ENCODE measurements at regions not wholly inside any gene's neighbourhood (a gene's known extent, or its start where the extent isn't known, plus 50 kb on each side); places are given as distances from the start of the nearest gene placed in this dataset.
"Not testable (repeated sequence)": the region's sequence is repeated elsewhere in the genome, so short reads cannot be mapped to it uniquely, and the experiment has no call there.

DNA sequence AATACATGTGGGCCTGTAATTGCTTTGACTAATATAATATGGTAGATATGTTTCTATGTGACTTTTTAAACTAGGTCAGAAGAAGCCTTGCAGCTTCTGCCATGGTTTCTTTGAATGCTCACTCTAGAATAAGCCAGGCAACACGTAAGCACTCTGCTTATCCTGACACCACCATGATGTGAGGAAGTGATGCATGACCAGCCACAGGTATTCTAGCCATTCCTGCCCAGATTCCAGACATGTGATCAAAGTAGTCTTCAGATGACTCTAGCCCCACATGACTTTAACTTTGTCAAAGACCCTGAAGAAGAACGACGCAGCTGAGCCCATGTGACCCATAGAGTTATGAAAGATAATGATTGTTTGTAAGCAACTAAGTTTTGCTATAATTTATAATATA is 276.1 kb upstream of the NCAM1 start:
- no peak for DNase-seq
- in situ Hi-C loops (cut with HindIII; ENCODE audit: low pct_ligation_motif_present, low pct_unique_long_range_greater_than_20kb, low sequenced_read_pairs), result no loop called here

DNA sequence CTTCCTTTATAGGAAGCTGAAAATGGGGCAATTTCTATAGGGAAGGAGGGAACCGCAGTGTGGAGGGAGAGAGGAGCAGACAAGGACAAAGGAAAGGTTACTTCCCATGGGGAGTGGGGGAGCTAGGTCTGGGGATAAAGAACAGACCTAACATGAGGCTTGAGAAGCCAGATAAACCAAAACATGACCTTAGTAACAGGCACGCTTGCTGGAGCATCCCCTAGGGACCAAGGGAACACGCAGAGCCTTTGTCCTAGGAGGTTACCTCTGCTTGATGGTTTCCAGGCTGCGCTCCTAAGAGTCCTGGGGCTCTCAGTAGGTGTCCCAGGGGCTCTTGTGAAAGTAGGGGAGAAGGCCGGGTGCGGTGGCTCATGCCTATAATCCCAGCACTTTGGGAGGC is 271.4 kb upstream of the NCAM1 start:
- in situ Hi-C loops (cut with HindIII; ENCODE audit: low pct_ligation_motif_present, low pct_unique_long_range_greater_than_20kb, low sequenced_read_pairs), result no loop called here
- DNase-seq, result no peak

DNA sequence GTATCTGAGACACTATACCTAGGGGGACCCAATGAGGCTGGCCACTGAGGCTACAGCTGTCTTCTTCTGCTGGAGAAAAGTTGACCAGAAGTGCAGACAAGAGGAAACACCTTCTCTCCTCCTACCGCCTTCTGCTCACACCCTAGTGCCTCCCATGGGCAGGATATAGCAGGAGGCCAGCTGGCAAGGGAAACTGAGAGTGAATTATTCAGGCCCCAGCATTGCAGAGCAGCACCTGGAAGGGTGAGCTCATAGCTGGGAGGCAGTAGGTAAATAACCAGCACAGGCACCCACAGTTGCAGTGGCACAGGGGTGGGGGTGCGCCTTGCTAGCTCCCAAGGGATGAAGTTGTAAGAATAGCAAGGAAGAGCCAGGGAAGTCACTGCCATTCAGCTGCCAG is 267.4 kb upstream of the NCAM1 start:
- in situ Hi-C loops (cut with HindIII; ENCODE audit: low pct_ligation_motif_present, low pct_unique_long_range_greater_than_20kb, low sequenced_read_pairs), result no loop called here
- no peak for DNase-seq

DNA sequence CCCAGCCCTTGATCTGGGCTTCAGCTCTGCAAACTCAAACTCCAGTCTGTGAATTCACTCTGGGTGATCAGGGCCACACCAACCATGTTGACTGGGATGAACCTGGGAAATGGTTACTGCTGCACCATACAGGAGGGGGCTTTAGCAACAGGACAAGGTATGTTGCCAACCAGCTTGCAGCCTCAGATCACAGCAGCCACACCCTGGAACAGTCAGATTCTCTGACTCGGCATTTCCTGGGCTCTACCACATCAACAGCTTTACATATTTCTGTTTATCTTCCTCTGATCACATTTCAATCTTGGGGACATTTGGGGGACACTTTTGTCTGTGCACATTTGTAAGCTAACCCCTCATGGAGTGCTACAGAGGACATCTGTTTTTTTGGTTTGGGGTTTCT is 267.0 kb upstream of the NCAM1 start:
- in situ Hi-C loops (cut with HindIII; ENCODE audit: low pct_ligation_motif_present, low pct_unique_long_range_greater_than_20kb, low sequenced_read_pairs), result no loop called here
- no peak for DNase-seq

DNA sequence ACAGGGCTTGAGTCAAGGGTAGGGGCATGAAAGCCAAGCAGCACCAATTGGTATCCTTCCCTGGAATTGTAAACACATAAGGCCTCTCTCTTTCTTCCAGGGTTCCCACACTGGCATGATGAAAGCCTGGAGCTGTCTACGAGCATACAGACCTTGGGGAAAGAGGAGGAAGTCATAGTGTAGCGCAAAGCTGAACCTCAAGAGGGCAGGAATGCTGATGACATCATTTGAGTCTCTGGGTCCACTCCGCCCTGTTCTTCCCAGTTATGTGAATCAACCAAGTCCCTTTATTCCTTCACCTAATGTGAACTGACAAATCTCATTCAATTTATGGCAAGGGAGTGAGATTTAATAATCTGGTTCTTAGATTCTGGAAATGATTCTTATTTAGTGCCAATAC is 266.4 kb upstream of the NCAM1 start:
- DNase-seq, result no peak
- in situ Hi-C loops (cut with HindIII; ENCODE audit: low pct_ligation_motif_present, low pct_unique_long_range_greater_than_20kb, low sequenced_read_pairs), result no loop called here

DNA sequence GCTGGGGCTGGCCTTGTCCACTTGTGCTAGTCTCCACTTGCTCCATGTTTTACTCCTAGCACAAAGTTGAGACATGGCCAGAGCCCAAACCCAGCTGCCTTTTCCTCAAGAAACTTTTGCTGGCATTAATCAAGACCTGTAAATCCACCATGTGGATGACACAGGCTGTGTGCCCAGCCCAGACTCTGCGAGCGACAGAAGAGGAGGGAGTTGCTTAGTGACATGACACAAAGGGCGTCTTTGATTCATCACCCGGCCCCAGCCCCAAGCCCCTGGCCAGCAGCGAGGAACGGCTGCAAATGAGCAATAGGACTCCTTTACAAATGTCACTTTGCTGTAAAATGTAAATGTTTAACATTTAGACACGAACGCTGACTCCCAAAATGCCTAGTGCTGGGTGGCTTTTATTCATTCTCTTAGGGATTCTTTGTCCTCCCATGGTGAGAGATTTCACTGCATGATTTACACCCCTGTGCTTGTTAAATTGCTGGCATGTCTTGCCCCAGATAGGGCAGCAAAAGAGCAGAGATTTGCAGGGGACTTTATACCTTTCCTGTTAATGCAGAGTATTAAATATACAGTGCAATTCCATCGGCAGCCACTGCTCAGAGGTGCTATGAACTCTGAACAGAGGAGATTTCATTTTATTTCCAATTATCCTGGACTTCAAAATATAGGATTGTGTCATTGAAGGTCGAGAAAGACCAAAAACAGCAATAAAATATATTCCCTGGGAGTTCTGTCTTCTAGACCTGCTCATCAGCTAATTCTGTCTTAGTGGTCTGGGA is 263.6 kb upstream of the NCAM1 start:
- DNase-seq, result no peak
- in situ Hi-C loops (cut with HindIII; ENCODE audit: low pct_ligation_motif_present, low pct_unique_long_range_greater_than_20kb, low sequenced_read_pairs), result no loop called here

DNA sequence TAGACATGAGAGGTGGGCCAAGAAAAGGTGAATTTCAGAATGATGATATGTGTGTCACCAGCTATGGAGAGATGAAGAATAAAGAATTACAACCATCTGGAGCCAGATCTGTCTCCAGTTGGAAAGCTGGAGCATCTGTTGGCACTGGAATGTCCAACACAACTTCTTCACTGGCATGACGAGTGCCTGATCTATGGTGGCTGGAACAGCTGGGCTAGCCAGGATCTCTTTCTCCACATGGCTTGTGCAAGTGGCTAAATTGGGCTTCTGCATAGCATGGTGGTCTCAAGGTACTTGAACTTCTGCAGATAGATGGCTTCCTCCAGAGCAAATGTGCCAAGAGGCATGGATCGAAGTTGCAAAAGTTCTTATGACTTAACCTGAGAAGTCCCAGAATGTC is 256.1 kb upstream of the NCAM1 start:
- in situ Hi-C loops (cut with HindIII; ENCODE audit: low pct_ligation_motif_present, low pct_unique_long_range_greater_than_20kb, low sequenced_read_pairs), result no loop called here
- no peak for DNase-seq

DNA sequence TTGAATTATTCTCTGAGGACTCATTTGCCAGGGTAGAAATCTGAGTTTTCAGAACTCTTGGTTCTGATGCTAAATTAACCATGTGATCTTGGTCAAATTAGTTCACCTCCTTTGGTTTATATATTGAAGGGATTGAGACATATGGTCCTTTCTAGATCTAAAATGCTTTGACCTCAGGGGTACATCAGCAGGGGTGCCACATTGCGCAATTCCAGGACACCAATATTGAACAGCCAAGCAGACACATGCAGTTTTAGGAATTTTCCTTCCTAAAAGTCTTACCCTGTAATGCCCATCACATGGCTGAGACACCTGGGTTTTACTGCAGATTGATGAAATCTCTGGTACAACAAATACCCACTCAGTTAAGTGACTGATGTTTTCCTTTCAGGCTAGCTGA is 254.4 kb upstream of the NCAM1 start:
- no peak for DNase-seq
- in situ Hi-C loops (cut with HindIII; ENCODE audit: low pct_ligation_motif_present, low pct_unique_long_range_greater_than_20kb, low sequenced_read_pairs), result no loop called here

DNA sequence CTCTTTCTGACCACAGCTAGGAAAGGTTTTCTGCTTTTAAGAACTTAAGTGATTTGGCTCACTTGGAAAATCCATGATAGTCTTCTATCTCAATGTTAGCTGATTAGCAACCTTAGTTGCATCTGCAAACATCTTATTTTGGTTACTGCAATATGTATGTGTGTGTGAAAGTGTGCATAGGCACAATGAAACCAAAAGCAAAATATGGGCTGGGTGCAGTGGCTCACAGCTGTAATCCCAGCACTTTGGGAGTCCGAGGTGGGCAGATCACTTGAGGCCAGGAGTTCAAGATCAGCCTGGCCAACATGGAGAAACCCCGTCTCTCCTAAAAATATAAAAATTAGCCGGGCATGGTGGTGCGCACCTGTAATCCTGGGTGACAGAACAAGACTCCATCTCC is 246.9 kb upstream of the NCAM1 start:
- in situ Hi-C loops (cut with HindIII; ENCODE audit: low pct_ligation_motif_present, low pct_unique_long_range_greater_than_20kb, low sequenced_read_pairs); DNase-seq: not testable (repeated sequence)

DNA sequence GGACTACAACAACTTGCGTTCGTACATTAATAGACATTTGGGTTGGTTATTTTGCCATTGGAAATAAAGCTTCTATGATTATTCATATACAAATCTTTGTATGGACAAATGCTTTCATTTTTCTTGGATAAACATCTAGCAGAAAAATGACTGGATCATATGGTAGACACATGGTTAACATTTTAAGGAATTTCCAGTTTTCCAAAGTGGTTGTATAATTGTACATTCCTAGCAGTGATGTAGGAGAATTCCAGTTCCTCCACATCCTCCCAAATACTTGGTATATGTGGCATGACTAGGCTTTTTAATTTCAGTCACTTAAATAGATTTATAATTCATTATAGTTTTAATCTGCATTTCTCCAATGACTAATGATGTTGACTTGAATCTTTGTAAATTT is 246.2 kb upstream of the NCAM1 start:
- in situ Hi-C loops (cut with HindIII; ENCODE audit: low pct_ligation_motif_present, low pct_unique_long_range_greater_than_20kb, low sequenced_read_pairs), result no loop called here
- no peak for DNase-seq

DNA sequence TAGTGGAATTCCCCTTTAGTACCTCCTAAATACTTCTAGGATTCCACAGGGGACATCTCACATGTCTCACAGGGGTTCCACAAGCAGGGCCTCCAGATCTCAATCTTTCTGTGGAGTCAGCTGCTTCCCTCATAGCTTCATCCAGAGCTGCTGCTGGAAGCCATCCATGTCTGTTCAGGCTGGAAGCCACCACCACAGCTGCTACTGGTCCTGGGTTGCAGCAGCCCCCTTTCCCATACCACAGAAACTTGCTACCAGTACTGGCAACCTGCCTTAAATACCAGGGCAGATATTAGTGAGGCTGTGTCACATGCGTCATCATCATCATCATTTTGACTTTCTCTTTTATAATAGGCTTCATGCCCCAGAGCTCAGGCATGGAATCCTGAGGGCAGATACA is 242.7 kb upstream of the NCAM1 start:
- DNase-seq, result no peak
- in situ Hi-C loops (cut with HindIII; ENCODE audit: low pct_ligation_motif_present, low pct_unique_long_range_greater_than_20kb, low sequenced_read_pairs), result no loop called here

DNA sequence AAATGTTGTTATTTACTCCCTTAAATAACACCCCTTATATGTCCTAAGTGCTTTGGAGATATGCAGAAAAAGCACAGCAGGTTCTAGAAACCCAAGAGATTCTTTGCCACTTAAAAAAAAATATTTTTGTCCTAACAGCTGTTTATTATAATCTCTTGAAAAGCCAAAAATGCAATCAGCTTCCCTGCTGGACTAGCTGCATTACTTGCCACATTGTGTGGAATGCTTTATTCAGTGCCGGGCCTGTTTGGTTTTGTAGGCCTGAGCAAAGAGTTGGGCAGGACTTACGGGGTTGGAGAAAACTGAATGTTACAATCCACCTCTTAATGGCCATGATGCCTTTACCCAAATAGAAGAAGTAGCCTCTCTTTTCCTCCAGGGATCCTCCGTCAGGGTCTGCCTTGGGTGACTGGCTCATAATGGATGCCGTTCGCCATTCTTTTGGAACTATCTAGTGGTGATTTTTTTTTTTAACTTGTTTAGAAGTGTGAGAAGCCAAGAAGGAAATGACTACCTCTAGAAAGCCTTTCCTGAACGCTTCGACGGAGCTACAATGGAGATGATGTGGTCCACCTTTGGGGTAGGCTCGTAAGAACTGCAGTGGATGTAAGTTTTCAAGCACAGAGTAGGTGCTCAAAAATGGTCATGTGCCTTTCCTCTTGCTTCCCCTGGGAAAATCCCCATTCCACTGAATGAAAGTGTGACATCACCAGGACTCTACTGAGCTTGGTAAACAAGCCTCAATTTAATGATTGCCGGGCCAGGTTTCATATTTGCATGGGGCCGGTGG is 241.3 kb upstream of the NCAM1 start:
- DNase-seq, result no peak
- in situ Hi-C loops (cut with HindIII; ENCODE audit: low pct_ligation_motif_present, low pct_unique_long_range_greater_than_20kb, low sequenced_read_pairs), result no loop called here

DNA sequence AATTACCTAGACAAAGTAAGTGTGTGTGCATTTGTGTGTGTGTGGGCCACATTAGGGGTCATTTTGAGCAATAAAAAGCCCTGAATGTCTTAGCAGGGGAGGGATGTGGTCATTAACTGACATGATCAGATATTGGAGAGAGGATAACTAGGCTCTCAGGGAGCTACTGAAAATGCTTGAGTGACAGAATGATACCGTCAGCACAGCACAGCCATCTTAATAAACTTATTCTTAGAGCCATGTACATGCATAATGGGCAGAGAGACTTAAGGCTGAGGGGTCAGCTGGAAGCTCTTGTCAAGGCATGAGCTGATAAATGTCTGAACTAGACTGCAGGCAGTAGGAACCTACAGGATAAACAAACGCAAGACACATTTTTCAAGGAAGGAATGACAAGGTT is 239.1 kb upstream of the NCAM1 start:
- in situ Hi-C loops (cut with HindIII; ENCODE audit: low pct_ligation_motif_present, low pct_unique_long_range_greater_than_20kb, low sequenced_read_pairs), result no loop called here
- no peak for DNase-seq

DNA sequence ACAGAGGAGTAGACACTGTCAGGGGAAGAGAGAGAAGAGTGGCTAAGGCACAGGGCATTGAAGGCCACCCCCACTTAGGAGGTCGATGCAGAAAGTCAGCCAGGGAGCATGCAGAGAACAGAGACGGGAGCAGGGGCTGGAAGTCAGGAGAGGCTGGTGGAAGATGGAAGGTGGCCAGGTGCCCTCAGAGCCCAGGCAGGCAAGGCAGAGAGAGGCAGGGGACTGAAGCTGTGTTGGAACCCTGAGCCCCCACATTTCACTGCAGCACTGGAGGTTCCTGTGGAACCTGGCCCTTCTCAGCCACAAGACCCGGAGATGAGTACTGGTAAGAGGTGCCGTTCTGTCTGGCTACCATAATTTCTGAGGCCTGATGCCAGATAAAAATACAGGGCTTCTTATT is 238.3 kb upstream of the NCAM1 start:
- in situ Hi-C loops (cut with HindIII; ENCODE audit: low pct_ligation_motif_present, low pct_unique_long_range_greater_than_20kb, low sequenced_read_pairs), result no loop called here
- DNase-seq, result no peak

DNA sequence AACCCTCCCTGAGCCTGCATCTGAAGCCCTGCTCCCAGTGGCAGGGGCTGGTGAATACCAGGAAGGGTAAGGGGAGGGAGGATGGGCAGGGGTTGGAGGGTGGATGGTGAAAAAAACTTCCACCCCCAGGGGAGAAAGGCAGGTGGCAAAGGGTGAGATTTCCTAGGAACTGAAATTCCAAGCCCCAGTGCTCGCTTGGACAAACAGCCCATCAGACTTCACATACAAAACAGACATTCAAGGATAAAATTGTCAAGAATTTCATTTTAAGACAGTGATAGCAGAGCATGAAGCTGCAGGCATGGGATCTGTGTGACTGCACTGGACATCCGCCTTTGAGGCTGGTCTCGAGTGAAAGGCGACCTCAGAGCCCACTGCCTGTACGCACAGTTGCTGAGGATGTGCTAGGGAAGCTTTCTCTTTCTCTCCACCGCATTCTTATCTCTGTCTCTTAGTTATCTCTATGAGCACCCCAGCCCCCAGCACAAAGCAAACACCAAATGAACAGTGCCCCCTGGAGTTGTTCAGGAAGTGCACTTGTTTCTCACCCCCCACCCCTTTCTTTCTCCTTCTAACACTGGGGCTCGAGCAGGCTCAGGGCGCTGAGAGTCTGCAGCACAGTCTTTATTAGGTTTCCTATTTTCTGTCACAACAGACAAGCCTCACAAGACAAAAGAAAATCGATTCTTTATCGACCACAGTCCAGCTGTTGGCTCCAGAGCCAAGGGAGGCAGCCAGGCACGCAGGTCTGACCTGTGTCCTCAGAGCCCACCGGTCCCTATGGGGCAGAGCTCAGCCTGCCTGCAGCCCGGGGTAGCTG is 237.3 kb upstream of the NCAM1 start:
- no peak for DNase-seq
- in situ Hi-C loops (cut with HindIII; ENCODE audit: low pct_ligation_motif_present, low pct_unique_long_range_greater_than_20kb, low sequenced_read_pairs), result no loop called here

DNA sequence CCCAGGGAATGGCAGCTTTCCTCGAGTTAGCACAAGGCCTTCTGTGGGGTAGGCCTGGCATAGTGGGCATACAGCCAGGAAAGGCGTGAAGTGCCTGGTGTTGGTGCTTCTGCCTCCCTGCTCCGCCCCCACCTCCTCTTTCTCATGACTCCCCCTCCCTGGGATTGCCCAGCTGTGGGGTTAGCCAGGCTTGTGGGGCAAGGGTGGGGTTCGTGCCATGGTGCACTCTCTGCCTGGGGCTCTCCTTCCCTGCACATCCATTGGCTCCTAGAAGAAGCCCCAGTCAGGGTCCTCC is 236.8 kb upstream of the NCAM1 start:
- DNase-seq, result no peak
- in situ Hi-C loops (cut with HindIII; ENCODE audit: low pct_ligation_motif_present, low pct_unique_long_range_greater_than_20kb, low sequenced_read_pairs), result no loop called here

DNA sequence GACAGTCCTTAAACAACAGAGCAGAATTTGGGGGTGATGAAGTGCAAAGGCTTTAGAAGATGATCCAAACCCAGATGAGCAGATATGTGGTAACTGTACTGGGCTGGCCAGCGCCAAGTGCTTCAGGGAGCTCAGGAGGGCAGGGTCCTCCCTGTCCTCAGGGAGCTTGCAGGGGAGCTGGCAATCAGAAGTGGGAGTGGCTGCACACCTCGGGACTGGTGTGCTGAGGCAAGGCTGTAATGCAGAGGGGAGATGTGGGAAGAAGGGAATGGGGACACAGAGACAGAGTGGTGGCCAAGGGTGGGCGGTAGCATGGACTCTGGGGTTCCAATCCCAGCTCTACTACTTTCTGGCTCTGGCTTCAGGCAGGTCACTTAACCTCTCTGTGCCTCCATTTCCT is 235.6 kb upstream of the NCAM1 start:
- in situ Hi-C loops (cut with HindIII; ENCODE audit: low pct_ligation_motif_present, low pct_unique_long_range_greater_than_20kb, low sequenced_read_pairs), result no loop called here

DNA sequence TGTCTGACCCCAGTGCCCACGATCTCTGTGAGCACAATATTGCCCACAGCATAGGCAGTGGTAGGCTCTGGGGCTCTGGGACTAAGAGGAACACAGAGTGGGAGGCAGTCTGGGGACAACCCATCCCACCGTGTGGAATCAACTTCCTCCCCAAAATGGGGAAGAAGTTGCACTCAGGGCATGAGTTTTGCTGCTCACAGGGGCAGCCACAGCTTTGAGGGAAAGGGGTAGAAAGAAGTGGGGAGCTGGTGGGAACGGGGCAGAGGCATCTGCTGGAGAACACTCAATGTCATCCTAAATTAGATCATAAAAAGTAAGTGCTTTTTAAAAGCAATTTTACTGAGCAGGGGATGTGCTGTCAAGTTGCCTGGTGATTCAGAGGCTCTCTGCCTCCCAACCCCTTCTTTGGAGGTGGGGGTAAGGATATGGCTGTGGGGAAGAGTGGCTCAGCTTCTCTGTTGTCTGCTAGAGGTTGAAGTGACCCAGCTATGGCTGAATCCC is 233.8 kb upstream of the NCAM1 start:
- DNase-seq, result no peak
- in situ Hi-C loops (cut with HindIII; ENCODE audit: low pct_ligation_motif_present, low pct_unique_long_range_greater_than_20kb, low sequenced_read_pairs), result no loop called here

More for the DNA sequence above, 235.6 kb upstream of the NCAM1 start:
- DNase-seq, result no peak

DNA sequence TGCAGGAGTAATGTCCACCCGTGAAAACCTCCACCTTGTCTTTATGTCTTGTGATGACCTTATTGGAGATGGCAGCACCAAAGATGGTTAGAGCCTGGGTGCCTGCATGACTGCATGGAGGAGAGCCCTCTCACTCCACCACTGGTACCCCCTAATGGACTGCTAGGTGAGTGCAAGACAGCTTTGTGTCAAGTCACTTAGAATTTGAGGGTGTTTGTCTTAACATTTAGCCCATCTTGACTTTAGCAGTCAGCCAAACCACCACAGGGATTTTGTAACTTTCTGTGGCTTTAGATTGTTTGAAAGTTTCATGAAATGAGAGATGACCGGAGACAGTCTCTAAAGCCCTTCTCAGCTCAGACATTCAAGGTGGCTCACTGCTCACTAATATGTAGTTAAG is 232.9 kb upstream of the NCAM1 start:
- no peak for DNase-seq
- in situ Hi-C loops (cut with HindIII; ENCODE audit: low pct_ligation_motif_present, low pct_unique_long_range_greater_than_20kb, low sequenced_read_pairs), result no loop called here
